Small intestine (tissue), 7 donors: ENCODE measurements at regions not wholly inside any gene's neighbourhood (a gene's known extent, or its start where the extent isn't known, plus 50 kb on each side); places are given as distances from the start of the nearest gene placed in this dataset.
"Not testable (repeated sequence)": the region's sequence is repeated elsewhere in the genome, so short reads cannot be mapped to it uniquely, and the experiment has no call there.

Experiments
- DNase-seq, 2 donors: peaks; one replicate each; pipeline versions ENCODE4 v3.0.0 to v3.0.0-alpha.2; 2013
- FAIRE-seq: peaks from 2 replicates; lab custom pipeline; 2012; peaks lifted over from hg19 to GRCh38; lab: Jason Lieb, UNC
- H3K27ac ChIP-seq, 3 donors: one replicate each; pipeline ENCODE4 v1.5.1; 2013; ENCODE audit warnings: low read length in 2 of 3, mild to moderate bottlenecking in 2 of 3, control low read depth in 1 of 3, inconsistent platforms in 1 of 3, low read depth in 1 of 3, moderate library complexity in 1 of 3
- H3K27me3 ChIP-seq, 3 donors: one replicate each; pipeline ENCODE4 v1.6.1; 2013; ENCODE audit warnings: low read length in 3 of 3, inconsistent platforms in 1 of 3; ENCODE audit not compliant: control insufficient read depth in 3 of 3, insufficient read depth in 3 of 3
- H3K36me3 ChIP-seq, 3 donors: one replicate each; pipeline ENCODE4 v1.6.1; 2013; ENCODE audit warnings: low read length in 3 of 3, inconsistent platforms in 1 of 3, low read depth in 1 of 3, mild to moderate bottlenecking in 1 of 3, moderate library complexity in 1 of 3; ENCODE audit not compliant: control insufficient read depth in 3 of 3, insufficient read depth in 2 of 3
- H3K4me1 ChIP-seq, 3 donors: one replicate each; pipeline ENCODE4 v1.6.1; 2013; ENCODE audit warnings: low read length in 2 of 3, inconsistent platforms in 1 of 3, low read depth in 1 of 3, mild to moderate bottlenecking in 1 of 3, moderate library complexity in 1 of 3; ENCODE audit not compliant: control insufficient read depth in 3 of 3, insufficient read depth in 2 of 3
- H3K4me3 ChIP-seq, 3 donors: one replicate each; pipeline ENCODE4 v1.5.1; 2013; ENCODE audit warnings: low read length in 3 of 3, control low read depth in 1 of 3, inconsistent platforms in 1 of 3, low read depth in 1 of 3, mild to moderate bottlenecking in 1 of 3, moderate library complexity in 1 of 3
- H3K9me3 ChIP-seq, 2 donors: one replicate each; pipeline ENCODE4 v1.6.1; 2013; ENCODE audit warnings: low read depth in 1 of 2, low read length in 1 of 2; ENCODE audit not compliant: control insufficient read depth in 2 of 2, insufficient read depth in 1 of 2
- WGBS, 3 donors: extraction: QIAGEN DNeasy Blood & Tissue Kit; methylation state at CpG; one replicate each; pipeline ENCODE4 v1.1.7; 2013; 5-methylcytosine and 5-hydroxymethylcytosine counted together
- donor health status: healthy with polysubstance abuse.
- donor health status: control.
- donor health status: control.
- donor health status: Bipolar disorder and iron deficiency.
- donor health status: healthy.

GRCh38 chr4:169919194-169920124 lies 106.7 kb downstream of the MFAP3L start:
- not testable (repeated sequence) for FAIRE-seq, H3K36me3 ChIP-seq, H3K4me3 ChIP-seq, H3K27me3 ChIP-seq, H3K27ac ChIP-seq, H3K9me3 ChIP-seq, H3K4me1 ChIP-seq, DNase-seq
- 70 to 75% (median 73%) methylated on average over 12 of the region's 12 CpGs for WGBS, 3 donors

DNA sequence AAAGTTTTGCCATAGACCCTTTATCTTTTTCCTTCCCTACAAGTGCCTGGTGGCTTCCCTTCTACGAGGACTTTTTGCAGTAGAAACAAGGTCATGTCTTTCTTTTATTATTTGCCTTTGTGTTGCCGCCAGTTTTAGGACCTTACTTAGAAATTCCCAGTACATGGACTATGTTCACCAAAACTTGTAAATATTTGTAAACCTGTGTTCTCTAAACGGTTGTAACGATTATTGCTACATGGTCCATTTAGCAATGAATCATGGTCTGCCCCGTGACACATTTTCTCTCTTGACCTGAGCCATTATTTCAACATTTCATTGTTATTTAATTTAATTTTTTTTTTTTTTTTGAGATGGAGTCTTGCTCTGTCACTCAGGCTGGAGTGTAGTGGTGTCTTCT lies 110.7 kb downstream of the MFAP3L start:
- H3K36me3 ChIP-seq = no peaks in the 10 kb centered on the region
- FAIRE-seq (no peak), DNase-seq (no peak)
- no peaks in the 10 kb centered on the region for H3K27me3 ChIP-seq
- no peaks in the 10 kb centered on the region for H3K4me1 ChIP-seq
- WGBS, 3 donors = 80 to 88% (median 85%) methylated on average over 5 of the region's 5 CpGs
- H3K4me3 ChIP-seq = no peak overlapping the region
- H3K9me3 ChIP-seq = peaks cover 0 to 10% of the 10 kb centered on the region in 2 donors
- no peak overlapping the region for H3K27ac ChIP-seq

DNA sequence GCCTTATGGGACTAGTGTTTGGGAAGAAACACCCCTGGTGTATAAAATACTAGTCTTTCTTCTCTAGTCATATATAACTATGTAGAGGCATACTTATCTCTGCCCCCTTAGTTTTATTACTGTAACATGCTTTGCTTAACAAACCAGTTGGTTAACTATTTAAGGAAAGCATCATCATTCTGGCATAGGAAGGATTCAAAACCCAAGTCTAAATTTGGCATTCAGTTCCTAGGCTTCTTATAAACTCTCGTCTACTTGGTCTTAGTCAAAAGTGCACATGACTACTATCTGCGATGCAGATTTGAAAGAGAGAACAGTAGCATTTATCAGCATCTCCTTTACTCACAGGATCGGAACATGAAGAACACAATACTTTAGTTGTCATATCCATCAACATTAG lies 111.3 kb downstream of the MFAP3L start:
- H3K27me3 ChIP-seq = no peaks in the 10 kb centered on the region
- no peak overlapping the region for H3K4me3 ChIP-seq
- H3K27ac ChIP-seq = no peak overlapping the region
- no peak for DNase-seq
- H3K36me3 ChIP-seq = no peaks in the 10 kb centered on the region
- no peak for FAIRE-seq
- peaks cover 0 to 10% of the 10 kb centered on the region in 2 donors for H3K9me3 ChIP-seq
- 86 to 89% (median 89%) methylated on average over 3 of the region's 3 CpGs for WGBS, 3 donors
- H3K4me1 ChIP-seq = no peaks in the 10 kb centered on the region

DNA sequence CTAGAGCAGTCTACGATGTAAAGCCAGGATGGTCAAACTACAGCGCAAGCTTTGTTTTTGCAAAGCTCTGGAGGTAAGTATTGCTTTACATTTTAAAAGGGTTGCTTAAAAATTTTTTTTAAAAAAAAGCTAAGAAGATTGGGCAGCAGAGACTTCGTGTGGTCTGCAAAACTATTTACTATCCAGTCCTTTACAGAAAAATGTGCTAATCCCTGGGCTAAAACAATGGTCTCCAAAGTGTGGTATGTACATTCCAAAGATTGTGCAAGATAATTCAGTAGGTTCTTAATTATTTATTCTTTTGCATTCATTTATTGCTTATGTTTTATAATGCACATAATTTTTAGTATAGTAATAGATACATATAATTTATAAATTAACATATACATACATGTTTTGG lies 113.2 kb downstream of the MFAP3L start:
- H3K27me3 ChIP-seq = no peaks in the 10 kb centered on the region
- WGBS, 3 donors = 77 to 88% (median 80%) methylated on average over 3 of the region's 3 CpGs
- no peak overlapping the region for H3K4me3 ChIP-seq
- H3K36me3 ChIP-seq = no peaks in the 10 kb centered on the region
- H3K9me3 ChIP-seq = peaks cover 0 to 10% of the 10 kb centered on the region in 2 donors
- no peaks in the 10 kb centered on the region for H3K4me1 ChIP-seq
- FAIRE-seq (no peak), DNase-seq (no peak)
- no peak overlapping the region for H3K27ac ChIP-seq

GRCh38 chr4:169909897-169910296 lies 116.3 kb downstream of the MFAP3L start:
- WGBS, 3 donors = 52 to 59% (median 57%) methylated on average over 2 of the region's 2 CpGs
- Histone ChIP-seq H3K36me3 (no peaks in the 10 kb centered on the region), H3K27ac (no peak overlapping the region), H3K9me3 (no peaks in the 10 kb centered on the region), H3K27me3 (no peaks in the 10 kb centered on the region), H3K4me1 (no peaks in the 10 kb centered on the region), H3K4me3 (no peak overlapping the region)
- FAIRE-seq (no peak), DNase-seq (no peak)

- DNase-seq = no peak
- no peaks in the 10 kb centered on the region for H3K4me1 ChIP-seq
- no peak overlapping the region for H3K4me3 ChIP-seq
- no peaks in the 10 kb centered on the region for H3K9me3 ChIP-seq
- H3K27ac ChIP-seq = no peak overlapping the region
- FAIRE-seq = no peak
- 68 to 79% (median 72%) methylated on average over 9 of the region's 9 CpGs for WGBS, 3 donors
- H3K27me3 ChIP-seq = no peaks in the 10 kb centered on the region
- no peaks in the 10 kb centered on the region for H3K36me3 ChIP-seq
Observed at GRCh38 chr4:169909479-169909878, 116.7 kb downstream of the MFAP3L start.

DNA sequence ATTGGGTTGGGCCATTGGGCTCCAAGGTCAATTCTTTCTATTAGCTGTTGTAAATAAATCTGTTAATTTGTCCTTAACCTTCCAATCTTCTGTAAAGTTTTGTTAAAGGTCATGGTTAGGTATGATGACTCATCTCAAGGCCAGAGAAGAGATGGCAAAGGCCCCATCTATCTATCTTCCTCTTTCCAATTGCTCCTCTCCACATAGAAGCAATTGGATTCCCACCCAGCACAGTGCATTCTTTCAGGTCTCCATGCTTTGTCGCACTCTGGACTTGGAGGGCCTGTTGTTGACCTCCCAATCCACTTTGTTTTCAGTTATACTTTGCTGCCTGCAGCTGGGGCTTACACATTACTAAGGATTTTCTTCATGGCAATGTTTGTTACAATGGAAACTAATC lies 118.5 kb downstream of the MFAP3L start:
- Histone ChIP-seq H3K9me3 (no peaks in the 10 kb centered on the region), H3K4me3 (no peak overlapping the region), H3K27ac (no peak overlapping the region), H3K27me3 (no peaks in the 10 kb centered on the region), H3K4me1 (no peaks in the 10 kb centered on the region), H3K36me3 (no peaks in the 10 kb centered on the region)
- 77 to 94% (median 92%) methylated on average over 1 of the region's 1 CpG for WGBS, 3 donors
- DNase-seq (no peak), FAIRE-seq (no peak)

DNA sequence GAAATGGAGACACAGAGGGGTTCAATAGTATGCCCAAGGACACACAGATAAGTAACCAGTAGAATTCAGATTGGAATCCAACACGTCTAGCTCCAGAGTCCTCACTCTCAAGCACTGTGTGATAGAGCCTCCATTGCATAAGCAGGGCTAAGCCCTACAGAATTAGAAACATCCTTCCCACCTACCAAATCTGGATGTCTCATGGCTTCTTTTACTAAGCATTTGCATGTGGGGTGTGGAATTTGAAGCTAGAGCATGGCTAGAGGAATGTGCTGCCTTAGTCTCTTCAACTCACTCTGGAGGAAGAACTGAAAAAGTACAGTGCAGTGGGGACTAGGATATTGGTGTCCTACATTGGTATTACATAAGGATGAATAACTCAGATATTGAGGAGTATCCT lies 119.4 kb downstream of the MFAP3L start:
- no peaks in the 10 kb centered on the region for H3K4me1 ChIP-seq
- no peaks in the 10 kb centered on the region for H3K36me3 ChIP-seq
- DNase-seq = no peak
- H3K4me3 ChIP-seq = no peak overlapping the region
- FAIRE-seq = no peak
- 50 to 70% (median 65%) methylated on average over 1 of the region's 1 CpG for WGBS, 3 donors
- no peaks in the 10 kb centered on the region for H3K9me3 ChIP-seq
- no peaks in the 10 kb centered on the region for H3K27me3 ChIP-seq
- H3K27ac ChIP-seq = no peak overlapping the region
